ENCODE measurements at regions not wholly inside any gene's neighbourhood (a gene's known extent, or its start where the extent isn't known, plus 50 kb on each side); places are given as distances from the start of the nearest gene placed in this dataset.

DNA sequence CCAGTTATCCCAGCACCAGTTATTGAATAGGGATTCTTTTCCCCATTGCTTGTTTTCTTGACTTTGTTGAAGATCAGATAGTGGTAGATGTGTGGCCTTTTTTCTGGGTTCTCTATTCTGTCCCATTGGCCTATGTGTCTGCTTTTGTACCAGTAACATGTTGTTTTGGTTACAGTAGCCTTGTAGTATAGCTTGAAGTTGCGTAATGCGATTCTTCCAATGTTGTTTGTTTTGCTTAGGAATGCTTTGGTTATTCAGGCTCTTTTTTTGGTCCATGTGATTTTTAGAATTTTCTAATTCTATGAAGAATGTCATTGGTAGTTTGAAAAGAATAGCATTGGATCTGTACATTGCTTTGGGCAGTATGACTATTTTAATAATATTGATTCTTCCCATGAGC is 94.3 kb upstream of the CHMP2B start:
- TF ChIP-seq, protein P1, sequence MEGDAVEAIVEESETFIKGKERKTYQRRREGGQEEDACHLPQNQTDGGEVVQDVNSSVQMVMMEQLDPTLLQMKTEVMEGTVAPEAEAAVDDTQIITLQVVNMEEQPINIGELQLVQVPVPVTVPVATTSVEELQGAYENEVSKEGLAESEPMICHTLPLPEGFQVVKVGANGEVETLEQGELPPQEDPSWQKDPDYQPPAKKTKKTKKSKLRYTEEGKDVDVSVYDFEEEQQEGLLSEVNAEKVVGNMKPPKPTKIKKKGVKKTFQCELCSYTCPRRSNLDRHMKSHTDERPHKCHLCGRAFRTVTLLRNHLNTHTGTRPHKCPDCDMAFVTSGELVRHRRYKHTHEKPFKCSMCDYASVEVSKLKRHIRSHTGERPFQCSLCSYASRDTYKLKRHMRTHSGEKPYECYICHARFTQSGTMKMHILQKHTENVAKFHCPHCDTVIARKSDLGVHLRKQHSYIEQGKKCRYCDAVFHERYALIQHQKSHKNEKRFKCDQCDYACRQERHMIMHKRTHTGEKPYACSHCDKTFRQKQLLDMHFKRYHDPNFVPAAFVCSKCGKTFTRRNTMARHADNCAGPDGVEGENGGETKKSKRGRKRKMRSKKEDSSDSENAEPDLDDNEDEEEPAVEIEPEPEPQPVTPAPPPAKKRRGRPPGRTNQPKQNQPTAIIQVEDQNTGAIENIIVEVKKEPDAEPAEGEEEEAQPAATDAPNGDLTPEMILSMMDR (IDR thresholded peaks at IDR 0.05; ENCODE audit: low read depth, low read length) = no peak
- no peak overlapping the region for H3K4me3 ChIP-seq (ENCODE audit: low read depth, low read length)

DNA sequence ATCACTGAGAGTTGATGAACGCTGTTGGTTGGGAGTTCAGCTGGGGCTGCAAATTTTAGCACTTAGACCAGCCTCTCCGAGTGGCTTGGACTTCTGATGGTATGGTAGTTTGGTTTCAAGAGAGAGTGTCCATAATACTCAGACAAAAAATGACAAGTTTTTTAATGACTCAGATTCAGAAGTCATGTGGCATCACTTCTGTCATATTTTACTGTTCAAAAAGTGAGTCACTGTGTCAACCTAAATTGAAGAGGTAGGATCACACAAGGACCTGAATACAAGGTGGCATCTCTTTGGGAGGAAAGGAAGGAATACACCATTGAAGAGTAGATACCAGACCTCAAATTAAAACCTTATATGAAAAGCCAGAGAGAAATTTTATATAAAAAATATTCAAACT is 99.1 kb upstream of the CHMP2B start:
- TF ChIP-seq, protein P1 (IDR thresholded peaks at IDR 0.05; ENCODE audit: low read depth, low read length) = no peak
- H3K4me3 ChIP-seq (ENCODE audit: low read depth, low read length) = no peak overlapping the region

DNA sequence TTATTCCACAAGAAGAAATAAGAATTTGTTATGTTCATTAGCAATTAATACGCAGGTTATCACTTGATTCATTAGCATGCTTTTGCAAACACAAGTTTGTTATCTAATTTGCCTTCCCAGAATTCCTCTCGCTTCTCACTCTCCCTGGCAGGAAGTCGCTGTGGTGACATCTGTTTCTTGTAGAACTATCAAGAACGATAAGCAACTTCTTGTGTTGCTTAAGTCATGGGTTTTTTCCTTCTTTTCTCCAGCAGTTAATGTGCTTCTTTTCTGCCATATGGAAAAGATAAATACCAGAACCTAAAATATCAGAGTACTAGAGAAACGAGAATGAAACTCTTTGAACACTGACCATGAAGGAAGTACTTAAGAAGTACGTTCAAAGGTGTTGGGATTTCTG is 99.8 kb upstream of the CHMP2B start:
- no peak overlapping the region for H3K4me3 ChIP-seq (ENCODE audit: low read depth, low read length)
- TF ChIP-seq, protein P1 (IDR thresholded peaks at IDR 0.05; ENCODE audit: low read depth, low read length) = no peak

DNA sequence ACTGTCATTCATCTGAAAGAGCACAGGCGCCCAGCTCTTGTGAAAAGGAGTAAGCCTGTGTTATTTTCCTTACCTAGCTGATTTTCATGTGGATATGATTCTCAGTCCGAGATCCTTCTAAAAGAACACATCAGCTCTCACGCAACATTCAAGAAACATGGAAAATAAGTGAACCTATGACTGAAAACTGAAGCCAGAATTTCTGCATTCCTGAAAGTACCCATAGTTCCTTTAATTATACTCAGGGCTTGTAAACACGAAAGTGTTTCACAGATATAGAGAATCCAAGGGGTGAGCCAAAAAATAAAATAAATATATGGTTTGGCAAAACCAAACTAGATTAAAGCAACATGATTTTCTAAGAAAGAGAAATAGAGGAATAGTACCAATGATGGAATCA is 100.8 kb upstream of the CHMP2B start:
- TF ChIP-seq, protein P1 (IDR thresholded peaks at IDR 0.05; ENCODE audit: low read depth, low read length) = no peak
- no peak overlapping the region for H3K4me3 ChIP-seq (ENCODE audit: low read depth, low read length)

DNA sequence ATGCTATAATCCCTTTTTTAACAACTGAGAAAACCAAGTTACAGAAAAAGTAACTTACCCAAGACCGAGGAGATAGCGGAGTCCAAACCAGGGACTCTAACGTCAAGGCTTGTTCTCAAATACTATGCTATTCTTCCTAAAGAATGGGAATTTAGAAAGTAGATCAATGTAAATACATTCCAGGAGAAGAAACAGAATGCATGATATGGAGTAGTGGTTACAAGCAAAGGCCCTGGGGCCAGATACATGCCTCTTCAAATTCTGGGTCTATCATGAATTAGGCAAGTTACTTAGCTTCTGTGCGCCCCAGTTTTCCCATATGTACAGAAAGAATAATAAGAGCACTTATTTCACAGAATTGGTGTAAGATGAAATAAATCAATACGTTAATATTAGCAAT is 102.0 kb upstream of the CHMP2B start:
- TF ChIP-seq, protein P1 (IDR thresholded peaks at IDR 0.05; ENCODE audit: low read depth, low read length) = no peak
- no peak overlapping the region for H3K4me3 ChIP-seq (ENCODE audit: low read depth, low read length)

DNA sequence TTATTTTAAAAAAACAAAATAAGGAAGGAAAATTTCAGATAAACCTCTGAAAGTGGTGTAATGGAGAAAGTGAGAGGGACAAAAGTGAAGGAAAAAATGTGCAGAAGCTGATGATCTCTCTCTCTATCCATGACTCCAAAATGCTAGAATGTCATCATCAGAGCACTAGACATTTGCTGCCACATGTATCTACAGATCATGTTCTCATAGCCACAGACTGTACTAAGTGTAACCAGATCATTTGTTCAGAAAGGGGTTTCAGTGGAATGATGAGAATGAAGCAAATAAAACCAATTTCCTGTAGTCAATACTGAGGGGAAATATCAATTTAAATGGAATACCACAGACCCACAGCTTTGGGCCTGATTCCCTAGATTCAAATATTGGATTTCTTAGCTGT is 104.3 kb upstream of the CHMP2B start:
- TF ChIP-seq, protein P1 (IDR thresholded peaks at IDR 0.05; ENCODE audit: low read depth, low read length) = no peak
- H3K4me3 ChIP-seq (ENCODE audit: low read depth, low read length) = no peak overlapping the region

DNA sequence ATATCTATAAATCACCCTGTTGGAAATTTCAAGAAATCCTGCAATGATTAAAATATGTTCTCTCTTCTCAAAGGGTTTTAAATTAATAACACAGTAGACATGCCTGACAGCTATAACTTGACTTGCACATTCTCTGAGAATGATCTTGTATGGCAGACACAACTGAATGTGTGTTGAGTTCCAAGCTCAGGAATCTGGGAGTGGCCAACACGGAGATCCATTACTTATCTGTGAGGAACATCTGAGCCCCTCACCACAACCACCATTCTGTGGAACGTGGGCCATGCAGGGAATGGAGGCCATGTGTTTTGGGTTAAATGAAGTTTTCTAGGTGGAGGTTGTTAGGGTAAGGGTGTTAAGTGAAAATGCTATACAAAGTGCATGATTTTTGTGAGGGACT is 105.3 kb upstream of the CHMP2B start:
- TF ChIP-seq, protein P1 (IDR thresholded peaks at IDR 0.05; ENCODE audit: low read depth, low read length) = no peak

More for the DNA sequence above, 105.3 kb upstream of the CHMP2B start:
- no peak overlapping the region for H3K4me3 ChIP-seq (ENCODE audit: low read depth, low read length)
